ENCODE measurements at regions not wholly inside any gene's neighbourhood (a gene's known extent, or its start where the extent isn't known, plus 50 kb on each side); places are given as distances from the start of the nearest gene placed in this dataset.
A peak's percentile ranks its signal among the peaks of the same experiment; 100 is the strongest.

DNA sequence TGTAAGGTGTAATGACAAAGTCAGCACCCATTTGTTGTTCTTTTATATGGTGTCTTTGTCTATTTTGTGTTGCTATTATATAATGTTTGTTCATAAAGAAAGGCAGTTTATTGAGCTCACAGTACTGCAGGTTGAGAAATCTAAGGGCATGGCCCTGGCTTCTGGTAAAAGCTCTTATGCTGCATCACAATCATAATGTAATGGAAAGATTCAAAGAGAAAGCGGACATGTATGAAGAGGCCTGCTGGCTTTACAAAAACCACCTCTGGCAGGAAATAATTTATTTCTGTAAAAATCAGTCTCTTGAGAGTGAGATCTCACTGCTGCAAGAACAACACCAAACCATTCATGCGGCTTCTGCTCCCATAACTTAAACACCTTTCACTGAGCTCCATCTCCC lies 746.7 kb upstream of the FAM174A start:
- H3K4me3 Mint-ChIP-seq: no peak overlapping the region
- peaks cover 5% of the 10 kb centered on the region; the same call in 1 of the 2 replicates for H3K4me1 Mint-ChIP-seq
- POLR2A ChIA-PET: no interaction called here
- CTCF ChIA-PET: no interaction called here
- DNase-seq (ENCODE audit: low spot score): no peak
- H3K9me3 Mint-ChIP-seq: peaks cover 15% of the 10 kb centered on the region
- no peak for TF ChIP-seq ATF1 (CRISPR knock-in tag; IDR thresholded peaks at IDR 0.05)
- TF ChIP-seq, protein P1, sequence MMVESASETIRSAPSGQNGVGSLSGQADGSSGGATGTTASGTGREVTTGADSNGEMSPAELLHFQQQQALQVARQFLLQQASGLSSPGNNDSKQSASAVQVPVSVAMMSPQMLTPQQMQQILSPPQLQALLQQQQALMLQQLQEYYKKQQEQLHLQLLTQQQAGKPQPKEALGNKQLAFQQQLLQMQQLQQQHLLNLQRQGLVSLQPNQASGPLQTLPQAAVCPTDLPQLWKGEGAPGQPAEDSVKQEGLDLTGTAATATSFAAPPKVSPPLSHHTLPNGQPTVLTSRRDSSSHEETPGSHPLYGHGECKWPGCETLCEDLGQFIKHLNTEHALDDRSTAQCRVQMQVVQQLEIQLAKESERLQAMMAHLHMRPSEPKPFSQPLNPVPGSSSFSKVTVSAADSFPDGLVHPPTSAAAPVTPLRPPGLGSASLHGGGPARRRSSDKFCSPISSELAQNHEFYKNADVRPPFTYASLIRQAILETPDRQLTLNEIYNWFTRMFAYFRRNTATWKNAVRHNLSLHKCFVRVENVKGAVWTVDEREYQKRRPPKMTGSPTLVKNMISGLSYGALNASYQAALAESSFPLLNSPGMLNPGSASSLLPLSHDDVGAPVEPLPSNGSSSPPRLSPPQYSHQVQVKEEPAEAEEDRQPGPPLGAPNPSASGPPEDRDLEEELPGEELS (CRISPR knock-in tag; IDR thresholded peaks at IDR 0.05): no peak
- no peaks in the 10 kb centered on the region for H3K27me3 Mint-ChIP-seq (ENCODE audit: low read depth)
- ATAC-seq: no peak
- no peaks in the 10 kb centered on the region for H3K36me3 Mint-ChIP-seq
- no peak overlapping the region for H3K27ac Mint-ChIP-seq

DNA sequence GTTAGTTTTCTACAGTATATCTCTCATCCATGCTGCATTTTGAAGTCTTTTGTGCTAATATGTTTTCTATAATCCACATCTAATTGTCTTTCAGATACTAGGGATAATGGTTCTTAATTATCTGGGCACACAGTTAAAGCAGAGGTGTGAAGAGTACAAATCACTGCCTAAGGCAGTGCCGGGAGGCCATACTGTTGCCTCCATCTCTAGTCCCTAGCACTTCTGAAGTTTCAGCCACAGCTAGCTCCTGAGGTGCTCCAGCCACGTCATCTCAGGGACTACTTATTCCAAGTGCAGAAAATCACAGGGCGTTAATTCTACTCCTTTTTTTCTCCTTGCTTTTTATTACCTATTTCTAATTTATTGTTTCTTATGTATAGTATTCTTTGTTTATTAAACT lies 760.0 kb upstream of the FAM174A start:
- Mint-ChIP-seq H3K27ac (no peak overlapping the region), H3K4me1 (no peaks in the 10 kb centered on the region), H3K36me3 (no peaks in the 10 kb centered on the region), H3K9me3 (no peaks in the 10 kb centered on the region), H3K4me3 (no peak overlapping the region), H3K27me3 (ENCODE audit: low read depth) (no peaks in the 10 kb centered on the region)
- TF ChIP-seq, protein P2, sequence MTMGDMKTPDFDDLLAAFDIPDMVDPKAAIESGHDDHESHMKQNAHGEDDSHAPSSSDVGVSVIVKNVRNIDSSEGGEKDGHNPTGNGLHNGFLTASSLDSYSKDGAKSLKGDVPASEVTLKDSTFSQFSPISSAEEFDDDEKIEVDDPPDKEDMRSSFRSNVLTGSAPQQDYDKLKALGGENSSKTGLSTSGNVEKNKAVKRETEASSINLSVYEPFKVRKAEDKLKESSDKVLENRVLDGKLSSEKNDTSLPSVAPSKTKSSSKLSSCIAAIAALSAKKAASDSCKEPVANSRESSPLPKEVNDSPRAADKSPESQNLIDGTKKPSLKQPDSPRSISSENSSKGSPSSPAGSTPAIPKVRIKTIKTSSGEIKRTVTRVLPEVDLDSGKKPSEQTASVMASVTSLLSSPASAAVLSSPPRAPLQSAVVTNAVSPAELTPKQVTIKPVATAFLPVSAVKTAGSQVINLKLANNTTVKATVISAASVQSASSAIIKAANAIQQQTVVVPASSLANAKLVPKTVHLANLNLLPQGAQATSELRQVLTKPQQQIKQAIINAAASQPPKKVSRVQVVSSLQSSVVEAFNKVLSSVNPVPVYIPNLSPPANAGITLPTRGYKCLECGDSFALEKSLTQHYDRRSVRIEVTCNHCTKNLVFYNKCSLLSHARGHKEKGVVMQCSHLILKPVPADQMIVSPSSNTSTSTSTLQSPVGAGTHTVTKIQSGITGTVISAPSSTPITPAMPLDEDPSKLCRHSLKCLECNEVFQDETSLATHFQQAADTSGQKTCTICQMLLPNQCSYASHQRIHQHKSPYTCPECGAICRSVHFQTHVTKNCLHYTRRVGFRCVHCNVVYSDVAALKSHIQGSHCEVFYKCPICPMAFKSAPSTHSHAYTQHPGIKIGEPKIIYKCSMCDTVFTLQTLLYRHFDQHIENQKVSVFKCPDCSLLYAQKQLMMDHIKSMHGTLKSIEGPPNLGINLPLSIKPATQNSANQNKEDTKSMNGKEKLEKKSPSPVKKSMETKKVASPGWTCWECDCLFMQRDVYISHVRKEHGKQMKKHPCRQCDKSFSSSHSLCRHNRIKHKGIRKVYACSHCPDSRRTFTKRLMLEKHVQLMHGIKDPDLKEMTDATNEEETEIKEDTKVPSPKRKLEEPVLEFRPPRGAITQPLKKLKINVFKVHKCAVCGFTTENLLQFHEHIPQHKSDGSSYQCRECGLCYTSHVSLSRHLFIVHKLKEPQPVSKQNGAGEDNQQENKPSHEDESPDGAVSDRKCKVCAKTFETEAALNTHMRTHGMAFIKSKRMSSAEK (CRISPR knock-in tag; IDR thresholded peaks at IDR 0.05; ENCODE audit: borderline replicate concordance): no peak
- no peak for TF ChIP-seq FOXK1 (CRISPR knock-in tag; IDR thresholded peaks at IDR 0.05)
- TF ChIP-seq, protein P3, sequence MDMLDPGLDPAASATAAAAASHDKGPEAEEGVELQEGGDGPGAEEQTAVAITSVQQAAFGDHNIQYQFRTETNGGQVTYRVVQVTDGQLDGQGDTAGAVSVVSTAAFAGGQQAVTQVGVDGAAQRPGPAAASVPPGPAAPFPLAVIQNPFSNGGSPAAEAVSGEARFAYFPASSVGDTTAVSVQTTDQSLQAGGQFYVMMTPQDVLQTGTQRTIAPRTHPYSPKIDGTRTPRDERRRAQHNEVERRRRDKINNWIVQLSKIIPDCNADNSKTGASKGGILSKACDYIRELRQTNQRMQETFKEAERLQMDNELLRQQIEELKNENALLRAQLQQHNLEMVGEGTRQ (CRISPR knock-in tag; IDR thresholded peaks at IDR 0.05): no peak
- TF ChIP-seq, protein P4, sequence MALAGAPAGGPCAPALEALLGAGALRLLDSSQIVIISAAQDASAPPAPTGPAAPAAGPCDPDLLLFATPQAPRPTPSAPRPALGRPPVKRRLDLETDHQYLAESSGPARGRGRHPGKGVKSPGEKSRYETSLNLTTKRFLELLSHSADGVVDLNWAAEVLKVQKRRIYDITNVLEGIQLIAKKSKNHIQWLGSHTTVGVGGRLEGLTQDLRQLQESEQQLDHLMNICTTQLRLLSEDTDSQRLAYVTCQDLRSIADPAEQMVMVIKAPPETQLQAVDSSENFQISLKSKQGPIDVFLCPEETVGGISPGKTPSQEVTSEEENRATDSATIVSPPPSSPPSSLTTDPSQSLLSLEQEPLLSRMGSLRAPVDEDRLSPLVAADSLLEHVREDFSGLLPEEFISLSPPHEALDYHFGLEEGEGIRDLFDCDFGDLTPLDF (CRISPR knock-in tag; IDR thresholded peaks at IDR 0.05): no peak
- TF ChIP-seq NR1H2 (CRISPR knock-in tag; IDR thresholded peaks at IDR 0.05): no peak
- TF ChIP-seq ZNF138 (CRISPR knock-in tag; conservative IDR thresholded peaks at IDR 0.05): no peak
- peak; percentile 72 for ATAC-seq
- CTCF ChIA-PET: no interaction called here
- DNase-seq (ENCODE audit: low spot score): no peak
- POLR2A ChIA-PET: no interaction called here

DNA sequence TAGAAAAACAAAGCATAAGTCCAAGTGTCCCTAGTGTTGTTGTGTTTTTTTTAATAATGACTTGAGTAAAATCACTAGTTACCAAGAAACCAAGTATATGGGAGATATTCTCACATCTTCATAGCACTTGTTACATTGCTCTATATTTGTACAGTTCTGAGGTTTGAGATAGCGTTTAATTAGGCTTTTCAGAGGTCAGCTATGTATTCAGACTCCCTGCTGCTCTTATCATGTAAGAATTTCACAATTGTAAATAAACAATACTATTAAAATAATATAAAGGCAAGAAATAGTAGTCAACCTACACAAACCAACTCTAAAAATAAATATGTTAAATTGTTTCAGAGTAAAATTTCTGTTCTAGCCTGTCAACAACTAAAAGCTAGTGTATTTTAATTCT lies 761.9 kb upstream of the FAM174A start:
- Mint-ChIP-seq H3K27me3 (ENCODE audit: low read depth) (no peaks in the 10 kb centered on the region), H3K4me1 (no peaks in the 10 kb centered on the region), H3K9me3 (no peaks in the 10 kb centered on the region), H3K36me3 (no peaks in the 10 kb centered on the region), H3K27ac (no peak overlapping the region), H3K4me3 (no peak overlapping the region)
- DNase-seq (ENCODE audit: low spot score): no peak
- POLR2A ChIA-PET: no interaction called here
- CTCF ChIA-PET: no interaction called here
- TF ChIP-seq GTF2I (CRISPR knock-in tag; conservative IDR thresholded peaks at IDR 0.05) (no peak), ZNF423 (CRISPR knock-in tag; IDR thresholded peaks at IDR 0.05) (no peak)
- TF ChIP-seq, protein P2 (CRISPR knock-in tag; IDR thresholded peaks at IDR 0.05; ENCODE audit: borderline replicate concordance): no peak
- TF ChIP-seq, protein P5, sequence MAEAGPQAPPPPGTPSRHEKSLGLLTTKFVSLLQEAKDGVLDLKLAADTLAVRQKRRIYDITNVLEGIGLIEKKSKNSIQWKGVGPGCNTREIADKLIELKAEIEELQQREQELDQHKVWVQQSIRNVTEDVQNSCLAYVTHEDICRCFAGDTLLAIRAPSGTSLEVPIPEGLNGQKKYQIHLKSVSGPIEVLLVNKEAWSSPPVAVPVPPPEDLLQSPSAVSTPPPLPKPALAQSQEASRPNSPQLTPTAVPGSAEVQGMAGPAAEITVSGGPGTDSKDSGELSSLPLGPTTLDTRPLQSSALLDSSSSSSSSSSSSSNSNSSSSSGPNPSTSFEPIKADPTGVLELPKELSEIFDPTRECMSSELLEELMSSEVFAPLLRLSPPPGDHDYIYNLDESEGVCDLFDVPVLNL (CRISPR knock-in tag; IDR thresholded peaks at IDR 0.05; ENCODE audit: borderline replicate concordance, low read depth): no peak
- TF ChIP-seq, protein P6, sequence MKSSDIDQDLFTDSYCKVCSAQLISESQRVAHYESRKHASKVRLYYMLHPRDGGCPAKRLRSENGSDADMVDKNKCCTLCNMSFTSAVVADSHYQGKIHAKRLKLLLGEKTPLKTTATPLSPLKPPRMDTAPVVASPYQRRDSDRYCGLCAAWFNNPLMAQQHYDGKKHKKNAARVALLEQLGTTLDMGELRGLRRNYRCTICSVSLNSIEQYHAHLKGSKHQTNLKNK (CRISPR knock-in tag; IDR thresholded peaks at IDR 0.05): no peak
- TF ChIP-seq, protein P7, sequence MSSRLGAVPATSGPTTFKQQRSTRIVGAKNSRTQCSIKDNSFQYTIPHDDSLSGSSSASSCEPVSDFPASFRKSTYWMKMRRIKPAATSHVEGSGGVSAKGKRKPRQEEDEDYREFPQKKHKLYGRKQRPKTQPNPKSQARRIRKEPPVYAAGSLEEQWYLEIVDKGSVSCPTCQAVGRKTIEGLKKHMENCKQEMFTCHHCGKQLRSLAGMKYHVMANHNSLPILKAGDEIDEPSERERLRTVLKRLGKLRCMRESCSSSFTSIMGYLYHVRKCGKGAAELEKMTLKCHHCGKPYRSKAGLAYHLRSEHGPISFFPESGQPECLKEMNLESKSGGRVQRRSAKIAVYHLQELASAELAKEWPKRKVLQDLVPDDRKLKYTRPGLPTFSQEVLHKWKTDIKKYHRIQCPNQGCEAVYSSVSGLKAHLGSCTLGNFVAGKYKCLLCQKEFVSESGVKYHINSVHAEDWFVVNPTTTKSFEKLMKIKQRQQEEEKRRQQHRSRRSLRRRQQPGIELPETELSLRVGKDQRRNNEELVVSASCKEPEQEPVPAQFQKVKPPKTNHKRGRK (CRISPR knock-in tag; IDR thresholded peaks at IDR 0.05; ENCODE audit: borderline replicate concordance): no peak
- ATAC-seq: no peak

All from WTC11 (cell line).